ENCODE measurements at regions not wholly inside any gene's neighbourhood (a gene's known extent, or its start where the extent isn't known, plus 50 kb on each side); places are given as distances from the start of the nearest gene placed in this dataset.

- no peak for TF ChIP-seq CTCF (IDR thresholded peaks at IDR 0.05; ENCODE audit: low read length)
- no peak for TF ChIP-seq EZH2 (optimal IDR thresholded peaks at IDR 0.05; ENCODE audit: low read depth, low read length)
These were observed 427.8 kb upstream of the MYT1L start for GRCh38 chr2:2758793-2759367.

All from MM.1S (cell line).